B cell (primary cell): ENCODE measurements at regions not wholly inside any gene's neighbourhood (a gene's known extent, or its start where the extent isn't known, plus 50 kb on each side); places are given as distances from the start of the nearest gene placed in this dataset.

Experiments
- ATAC-seq: fragments of 200-7000 bp; cut with Tn5 transposase; one replicate; pipeline ENCODE4 v1.10.0; 2021; ENCODE audit warnings: low read depth, mild to moderate bottlenecking, moderate number of reproducible peaks, moderate library complexity
- CTCF ChIA-PET: fragments of 350-600 bp; sonication (Branson Sonifier 250); formaldehyde crosslinking; loops from one replicate; lab custom pipeline; 2021; ENCODE audit warnings: antibody characterized with exemption, inconsistent platforms; lab: Charles Lee
- POLR2A ChIA-PET: fragments of 350-600 bp; sonication (Branson Sonifier 250); formaldehyde crosslinking; loops from one replicate; lab custom pipeline; 2021; ENCODE audit warnings: antibody characterized with exemption; lab: Charles Lee
- DNase-seq: peaks from one replicate; pipeline ENCODE4 v3.0.0; 2013
- H2AFZ ChIP-seq: 2 replicates; pipeline ENCODE4 v1.6.1; 2012; ENCODE audit warnings: mild to moderate bottlenecking, low read depth, low read length; ENCODE audit not compliant: insufficient read depth, poor library complexity, severe bottlenecking
- H3K27ac ChIP-seq, 2 donors: 1 replicate in 1 of 2; 2 replicates in 1 of 2; pipeline ENCODE4 v1.5.1; 2012 to 2013; ENCODE audit warnings: low read length in 2 of 2, mild to moderate bottlenecking in 2 of 2, moderate library complexity in 1 of 2
- H3K27me3 ChIP-seq, 4 experiments: fragments of 200-600 bp in 1 of 4; sonication (generic) in 1 of 4; replicated peaks in 1 of 4; 1 replicate in 2 of 4; 2 replicates in 2 of 4; pipeline versions ENCODE4 v1.6.1 to v1.7.0; 2013 to 2016; ENCODE audit warnings: low read length in 3 of 4, mild to moderate bottlenecking in 2 of 4, mixed read lengths in 1 of 4, moderate library complexity in 1 of 4; ENCODE audit not compliant: insufficient read depth in 4 of 4, control insufficient read depth in 3 of 4; ENCODE audit errors: control extremely low read depth in 1 of 4
- H3K36me3 ChIP-seq, 2 experiments: replicated peaks in 1 of 2; 1 replicate in 1 of 2; 2 replicates in 1 of 2; pipeline versions ENCODE4 v1.6.1 to v1.7.1; 2013; ENCODE audit warnings: low read length in 1 of 2; ENCODE audit not compliant: insufficient read depth in 2 of 2, control insufficient read depth in 1 of 2; ENCODE audit errors: control extremely low read depth in 1 of 2, extremely low read depth in 1 of 2
- H3K4me1 ChIP-seq, 2 donors: fragments of 200-600 bp in 1 of 2; sonication (generic) in 1 of 2; 1 replicate in 1 of 2; 2 replicates in 1 of 2; pipeline versions ENCODE4 v1.5.1 to v1.6.1; 2013 to 2017; ENCODE audit warnings: low read length in 2 of 2; ENCODE audit not compliant: control insufficient read depth in 2 of 2, insufficient read depth in 2 of 2
- H3K4me2 ChIP-seq: replicated peaks from 2 replicates; pipeline ENCODE3; 2012; ENCODE audit warnings: mild to moderate bottlenecking, low read depth, low read length; ENCODE audit not compliant: poor library complexity, severe bottlenecking
- H3K4me3 ChIP-seq, 5 experiments: fragments of 200-600 bp in 1 of 5; sonication (generic) in 1 of 5; 1 replicate in 3 of 5; 2 replicates in 2 of 5; pipeline versions ENCODE4 v1.5.1 to v1.7.0; 2011 to 2016; ENCODE audit warnings: low read length in 4 of 5, mild to moderate bottlenecking in 4 of 5, low read depth in 2 of 5, control low read depth in 1 of 5, moderate library complexity in 1 of 5; ENCODE audit not compliant: insufficient read depth in 1 of 5; ENCODE audit errors: control extremely low read depth in 1 of 5, extremely low read depth in 1 of 5
- H3K79me2 ChIP-seq: fragments of 200-600 bp; sonication (generic); one replicate; pipeline ENCODE4 v1.6.0; 2016; ENCODE audit warnings: low read length; ENCODE audit not compliant: control insufficient read depth, insufficient read depth
- H3K9ac ChIP-seq: fragments of 200-600 bp; sonication (generic); 2 replicates; pipeline ENCODE4 v1.6.1; 2017; ENCODE audit warnings: mild to moderate bottlenecking, low read length, moderate library complexity
- H3K9me3 ChIP-seq, 3 donors: one replicate each; pipeline versions ENCODE4 v1.6.1 to v1.7.1; 2013; ENCODE audit warnings: low read length in 2 of 3; ENCODE audit not compliant: control insufficient read depth in 2 of 3, insufficient read depth in 1 of 3; ENCODE audit errors: control extremely low read depth in 1 of 3
- H4K20me1 ChIP-seq: 2 replicates; pipeline ENCODE4 v1.6.0; 2012; ENCODE audit warnings: mild to moderate bottlenecking, low read length; ENCODE audit not compliant: insufficient read depth, control insufficient read depth, poor library complexity, severe bottlenecking
- H3K27ac Mint-ChIP-seq: one replicate; pipeline ENCODE4 v1.8.0; 2021; ENCODE audit warnings: mixed read lengths
- H3K27me3 Mint-ChIP-seq: one replicate; pipeline ENCODE4 v1.8.0; 2021; ENCODE audit warnings: mixed read lengths
- H3K4me1 Mint-ChIP-seq: one replicate; pipeline ENCODE4 v1.8.0; 2021; ENCODE audit warnings: mixed read lengths
- H3K4me3 Mint-ChIP-seq: one replicate; pipeline ENCODE4 v1.8.0; 2021; ENCODE audit warnings: mixed read lengths
- H3K9me3 Mint-ChIP-seq: one replicate; pipeline ENCODE4 v1.8.0; 2022; ENCODE audit warnings: mixed read lengths; ENCODE audit not compliant: insufficient read depth
- EZH2 ChIP-seq: IDR thresholded peaks from 2 replicates; pipeline ENCODE4 v1.6.1; 2012; ENCODE audit warnings: borderline replicate concordance, low read depth, mild to moderate bottlenecking, moderate library complexity, low read length; ENCODE audit not compliant: insufficient read depth, poor library complexity, severe bottlenecking
- WGBS: methylation state at CpG from one replicate; pipeline ENCODE4 v1.1.5; 2013; ENCODE audit warnings: missing lambda C conversion rate; ENCODE audit not compliant: insufficient coverage; 5-methylcytosine and 5-hydroxymethylcytosine counted together
- intact Hi-C: fragments of 100-400 bp; cut with micrococcal nuclease; formaldehyde crosslinking; loops from one replicate; pipeline ENCODE4 v1.10.0; 2022
- TF ChIP-seq, protein P1 (sequence below): fragments of 200-600 bp; IDR thresholded peaks from one replicate; pipeline ENCODE4 v1.8.0; 2022; ENCODE audit warnings: antibody characterized with exemption, mild to moderate bottlenecking

DNA sequence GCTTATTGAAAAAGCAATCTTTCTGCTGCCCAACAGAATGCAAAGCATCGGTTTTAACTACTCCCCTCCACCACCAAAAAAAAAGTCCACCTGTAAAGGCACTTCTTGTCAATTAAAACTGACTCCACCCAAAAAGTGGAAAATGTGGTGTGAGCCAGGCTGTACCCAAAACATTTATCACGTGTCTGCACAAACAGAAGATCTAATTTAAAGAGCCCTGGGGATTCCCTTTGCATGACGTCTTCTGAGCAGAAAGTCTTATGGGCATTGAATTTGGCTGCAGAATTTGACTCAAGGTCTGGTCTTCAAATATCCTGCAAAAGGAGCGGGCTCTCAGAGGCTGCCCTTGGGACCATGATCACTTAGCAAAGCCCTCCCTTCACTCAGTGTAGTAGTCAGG lies 358.3 kb upstream of the KLHL29 start:
- Mint-ChIP-seq H3K4me1 (no peaks in the 10 kb centered on the region), H3K27me3 (peaks cover 11% of the 10 kb centered on the region), H3K9me3 (no peaks in the 10 kb centered on the region), H3K4me3 (no peak overlapping the region), H3K27ac (no peak overlapping the region)
- intact Hi-C loops: no loop called here
- DNase-seq (no peak), ATAC-seq (no peak)
- H3K4me3 ChIP-seq: no peak overlapping the region
- peaks cover 0 to 3% (median 0%) of the 10 kb centered on the region in 4 experiments for H3K27me3 ChIP-seq
- H3K9me3 ChIP-seq: no peaks in the 10 kb centered on the region
- 89% methylated on average over 3 of the region's 4 CpGs for WGBS
- TF ChIP-seq, protein P1, sequence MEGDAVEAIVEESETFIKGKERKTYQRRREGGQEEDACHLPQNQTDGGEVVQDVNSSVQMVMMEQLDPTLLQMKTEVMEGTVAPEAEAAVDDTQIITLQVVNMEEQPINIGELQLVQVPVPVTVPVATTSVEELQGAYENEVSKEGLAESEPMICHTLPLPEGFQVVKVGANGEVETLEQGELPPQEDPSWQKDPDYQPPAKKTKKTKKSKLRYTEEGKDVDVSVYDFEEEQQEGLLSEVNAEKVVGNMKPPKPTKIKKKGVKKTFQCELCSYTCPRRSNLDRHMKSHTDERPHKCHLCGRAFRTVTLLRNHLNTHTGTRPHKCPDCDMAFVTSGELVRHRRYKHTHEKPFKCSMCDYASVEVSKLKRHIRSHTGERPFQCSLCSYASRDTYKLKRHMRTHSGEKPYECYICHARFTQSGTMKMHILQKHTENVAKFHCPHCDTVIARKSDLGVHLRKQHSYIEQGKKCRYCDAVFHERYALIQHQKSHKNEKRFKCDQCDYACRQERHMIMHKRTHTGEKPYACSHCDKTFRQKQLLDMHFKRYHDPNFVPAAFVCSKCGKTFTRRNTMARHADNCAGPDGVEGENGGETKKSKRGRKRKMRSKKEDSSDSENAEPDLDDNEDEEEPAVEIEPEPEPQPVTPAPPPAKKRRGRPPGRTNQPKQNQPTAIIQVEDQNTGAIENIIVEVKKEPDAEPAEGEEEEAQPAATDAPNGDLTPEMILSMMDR: no peak
- TF ChIP-seq EZH2: no peak
- ChIA-PET POLR2A (no interaction called here), CTCF (no interaction called here)
- H3K4me2 ChIP-seq: no peak overlapping the region
- H4K20me1 ChIP-seq: no peaks in the 10 kb centered on the region
- H3K36me3 ChIP-seq: no peaks in the 10 kb centered on the region
- no peak overlapping the region for H3K9ac ChIP-seq
- H3K4me1 ChIP-seq: no peaks in the 10 kb centered on the region
- no peaks in the 10 kb centered on the region for H3K79me2 ChIP-seq
- H3K27ac ChIP-seq: no peak overlapping the region
- H2AFZ ChIP-seq: no peak overlapping the region

DNA sequence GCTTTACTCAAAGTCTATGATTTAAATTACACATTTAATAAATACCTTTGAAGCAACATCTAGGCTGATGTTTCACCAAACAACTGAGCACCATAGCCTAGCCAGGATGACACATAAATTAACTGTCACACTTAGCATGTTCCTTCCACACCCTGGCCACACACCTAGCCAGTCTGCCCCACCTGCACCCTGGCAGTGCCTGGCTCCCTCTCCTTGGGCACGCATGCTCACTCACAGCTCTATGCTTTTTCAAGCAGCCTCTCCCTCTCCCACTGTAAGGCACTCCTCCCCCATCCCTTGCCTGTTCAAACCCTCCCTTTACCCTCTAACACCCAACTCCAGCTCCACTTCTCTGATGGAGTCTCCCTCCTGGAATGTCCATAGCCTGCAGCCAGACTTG lies 357.6 kb upstream of the KLHL29 start:
- Histone ChIP-seq H3K79me2 (no peaks in the 10 kb centered on the region), H3K9ac (no peak overlapping the region), H3K4me2 (no peak overlapping the region), H3K4me3 (no peak overlapping the region), H3K27me3 (peaks cover 0 to 3% (median 0%) of the 10 kb centered on the region in 4 experiments), H4K20me1 (no peaks in the 10 kb centered on the region), H3K4me1 (no peaks in the 10 kb centered on the region), H2AFZ (no peak overlapping the region), H3K36me3 (no peaks in the 10 kb centered on the region), H3K9me3 (no peaks in the 10 kb centered on the region), H3K27ac (no peak overlapping the region)
- Mint-ChIP-seq H3K4me3 (no peak overlapping the region), H3K27me3 (peaks cover 11% of the 10 kb centered on the region), H3K4me1 (no peaks in the 10 kb centered on the region), H3K27ac (no peak overlapping the region), H3K9me3 (no peaks in the 10 kb centered on the region)
- ChIA-PET CTCF (no interaction called here), POLR2A (no interaction called here)
- intact Hi-C loops: no loop called here
- DNase-seq (no peak), ATAC-seq (no peak)
- WGBS: 88% methylated on average over 1 of the region's 1 CpG
- no peak for TF ChIP-seq EZH2
- TF ChIP-seq, protein P1: no peak
